Esophagus squamous epithelium (tissue), 4 donors: ENCODE measurements at regions not wholly inside any gene's neighbourhood (a gene's known extent, or its start where the extent isn't known, plus 50 kb on each side); places are given as distances from the start of the nearest gene placed in this dataset.

ENCODE experiments used
- POLR2A ChIP-seq, 4 donors: fragments of 450-650 bp; IDR thresholded peaks; one replicate each; pipeline ENCODE4 v1.6.1; 2017; ENCODE audit warnings: antibody characterized with exemption in 4 of 4, mild to moderate bottlenecking in 4 of 4, moderate library complexity in 3 of 4
- TF ChIP-seq, protein P1 (sequence below), 6 experiments: fragments of 450-650 bp in 4 of 6; fragments of 200-600 bp in 2 of 6; sonication (generic) in 2 of 6; IDR thresholded peaks; one replicate each; pipeline ENCODE4 v1.5.1; 2016 to 2019; ENCODE audit warnings: antibody characterized with exemption in 6 of 6, mild to moderate bottlenecking in 4 of 6, moderate library complexity in 4 of 6

GRCh38 chr1:209399800-209400199 lies 183.7 kb upstream of the CAMK1G start:
- TF ChIP-seq, protein P1, sequence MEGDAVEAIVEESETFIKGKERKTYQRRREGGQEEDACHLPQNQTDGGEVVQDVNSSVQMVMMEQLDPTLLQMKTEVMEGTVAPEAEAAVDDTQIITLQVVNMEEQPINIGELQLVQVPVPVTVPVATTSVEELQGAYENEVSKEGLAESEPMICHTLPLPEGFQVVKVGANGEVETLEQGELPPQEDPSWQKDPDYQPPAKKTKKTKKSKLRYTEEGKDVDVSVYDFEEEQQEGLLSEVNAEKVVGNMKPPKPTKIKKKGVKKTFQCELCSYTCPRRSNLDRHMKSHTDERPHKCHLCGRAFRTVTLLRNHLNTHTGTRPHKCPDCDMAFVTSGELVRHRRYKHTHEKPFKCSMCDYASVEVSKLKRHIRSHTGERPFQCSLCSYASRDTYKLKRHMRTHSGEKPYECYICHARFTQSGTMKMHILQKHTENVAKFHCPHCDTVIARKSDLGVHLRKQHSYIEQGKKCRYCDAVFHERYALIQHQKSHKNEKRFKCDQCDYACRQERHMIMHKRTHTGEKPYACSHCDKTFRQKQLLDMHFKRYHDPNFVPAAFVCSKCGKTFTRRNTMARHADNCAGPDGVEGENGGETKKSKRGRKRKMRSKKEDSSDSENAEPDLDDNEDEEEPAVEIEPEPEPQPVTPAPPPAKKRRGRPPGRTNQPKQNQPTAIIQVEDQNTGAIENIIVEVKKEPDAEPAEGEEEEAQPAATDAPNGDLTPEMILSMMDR (IDR thresholded peaks at IDR 0.05), result no peak
- no peak for TF ChIP-seq POLR2A (IDR thresholded peaks at IDR 0.05)
